ENCODE measurements at regions not wholly inside any gene's neighbourhood (a gene's known extent, or its start where the extent isn't known, plus 50 kb on each side); places are given as distances from the start of the nearest gene placed in this dataset.

GRCh38 chr18:41466436-41467160 is 488.4 kb upstream of the PIK3C3 start:
- Histone ChIP-seq H3K4me3 (ENCODE audit: low read depth, low read length, poor library complexity, severe bottlenecking) (no peak overlapping the region), H3F3A (ENCODE audit: insufficient read depth, low read length) (no peaks in the 10 kb centered on the region), H3K9me3 (ENCODE audit: low read length) (no peaks in the 10 kb centered on the region), H3K36me3 (ENCODE audit: insufficient read depth, low read length) (no peaks in the 10 kb centered on the region), H4K20me1 (ENCODE audit: insufficient read depth, low read length) (no peaks in the 10 kb centered on the region), H3K79me2 (ENCODE audit: insufficient read depth, low read length) (no peaks in the 10 kb centered on the region), H3K4me2 (ENCODE audit: low read length) (no peak overlapping the region), H3K27me3 (ENCODE audit: insufficient read depth, low read length) (no peaks in the 10 kb centered on the region), H3K4me1 (ENCODE audit: insufficient read depth, low read length, severe bottlenecking) (no peaks in the 10 kb centered on the region), H3K9me2 (ENCODE audit: low read depth, low read length) (no peaks in the 10 kb centered on the region), H3K27ac (ENCODE audit: low read depth, low read length, poor library complexity, severe bottlenecking) (no peak overlapping the region), H2AFZ (ENCODE audit: low read length) (no peak overlapping the region), H3K9ac (ENCODE audit: low read length) (no peak overlapping the region)
- no peak for TF ChIP-seq EZH2 (IDR thresholded peaks at IDR 0.05; ENCODE audit: borderline replicate concordance, low read length)
- no peak for TF ChIP-seq CTCF (IDR thresholded peaks at IDR 0.05; ENCODE audit: low read length)

DNA sequence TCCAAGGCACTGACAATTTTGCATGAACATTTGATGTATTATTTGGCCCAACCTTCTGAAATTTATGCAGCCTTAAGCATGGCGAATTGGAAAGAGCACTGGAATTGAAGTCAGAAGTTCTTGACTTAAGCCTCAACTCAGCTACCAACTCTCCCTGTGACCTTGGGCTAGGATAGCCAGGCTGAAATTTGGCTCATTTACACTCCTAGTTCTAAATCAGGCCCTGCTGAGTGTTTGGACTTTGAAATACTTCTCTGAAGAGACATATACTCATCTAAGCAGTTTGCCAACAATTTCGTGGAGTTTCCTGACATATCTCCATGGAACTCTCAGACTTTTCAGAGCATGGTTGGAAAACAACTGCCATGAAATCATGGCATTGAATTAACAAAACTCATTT is 489.6 kb upstream of the PIK3C3 start:
- Histone ChIP-seq H3K4me1 (ENCODE audit: insufficient read depth, low read length, severe bottlenecking) (no peaks in the 10 kb centered on the region), H3K36me3 (ENCODE audit: insufficient read depth, low read length) (no peaks in the 10 kb centered on the region), H3K79me2 (ENCODE audit: insufficient read depth, low read length) (no peaks in the 10 kb centered on the region), H3K4me2 (ENCODE audit: low read length) (no peak overlapping the region), H3K27me3 (ENCODE audit: insufficient read depth, low read length) (no peaks in the 10 kb centered on the region), H3K4me3 (ENCODE audit: low read depth, low read length, poor library complexity, severe bottlenecking) (no peak overlapping the region), H3K27ac (ENCODE audit: low read depth, low read length, poor library complexity, severe bottlenecking) (no peak overlapping the region), H3K9me3 (ENCODE audit: low read length) (no peaks in the 10 kb centered on the region), H3F3A (ENCODE audit: insufficient read depth, low read length) (no peaks in the 10 kb centered on the region), H2AFZ (ENCODE audit: low read length) (no peak overlapping the region), H3K9me2 (ENCODE audit: low read depth, low read length) (no peaks in the 10 kb centered on the region), H4K20me1 (ENCODE audit: insufficient read depth, low read length) (no peaks in the 10 kb centered on the region), H3K9ac (ENCODE audit: low read length) (no peak overlapping the region)
- no peak for TF ChIP-seq CTCF (IDR thresholded peaks at IDR 0.05; ENCODE audit: low read length)
- TF ChIP-seq EZH2 (IDR thresholded peaks at IDR 0.05; ENCODE audit: borderline replicate concordance, low read length): no peak

DNA sequence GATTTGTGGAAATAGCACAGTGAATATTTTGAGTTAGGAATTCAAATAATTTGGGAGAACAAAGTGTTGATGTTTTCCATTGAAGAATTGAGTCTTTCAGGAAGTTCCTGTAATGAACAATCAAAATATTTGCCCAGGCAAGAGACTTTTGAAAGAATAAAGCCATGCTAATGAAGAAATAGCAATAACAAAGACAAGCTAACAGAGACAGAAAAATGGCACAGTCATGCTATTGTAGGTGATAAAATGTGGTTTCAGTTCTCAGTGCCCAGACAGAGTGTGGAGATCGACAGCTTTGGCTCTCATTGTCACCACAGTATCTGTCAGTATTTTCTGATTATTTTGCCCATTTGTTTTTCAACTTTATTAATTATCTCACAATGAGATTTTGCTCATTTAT is 490.8 kb upstream of the PIK3C3 start:
- no peaks in the 10 kb centered on the region for H3K27me3 ChIP-seq (ENCODE audit: insufficient read depth, low read length)
- H4K20me1 ChIP-seq (ENCODE audit: insufficient read depth, low read length): no peaks in the 10 kb centered on the region
- H3K27ac ChIP-seq (ENCODE audit: low read depth, low read length, poor library complexity, severe bottlenecking): no peak overlapping the region
- no peaks in the 10 kb centered on the region for H3K36me3 ChIP-seq (ENCODE audit: insufficient read depth, low read length)
- H3K9me2 ChIP-seq (ENCODE audit: low read depth, low read length): no peaks in the 10 kb centered on the region
- TF ChIP-seq EZH2 (IDR thresholded peaks at IDR 0.05; ENCODE audit: borderline replicate concordance, low read length) (no peak), CTCF (IDR thresholded peaks at IDR 0.05; ENCODE audit: low read length) (no peak)
- no peak overlapping the region for H2AFZ ChIP-seq (ENCODE audit: low read length)
- H3K9me3 ChIP-seq (ENCODE audit: low read length): no peaks in the 10 kb centered on the region
- no peaks in the 10 kb centered on the region for H3K4me1 ChIP-seq (ENCODE audit: insufficient read depth, low read length, severe bottlenecking)
- H3K4me3 ChIP-seq (ENCODE audit: low read depth, low read length, poor library complexity, severe bottlenecking): no peak overlapping the region
- no peak overlapping the region for H3K4me2 ChIP-seq (ENCODE audit: low read length)
- H3K9ac ChIP-seq (ENCODE audit: low read length): no peak overlapping the region
- H3F3A ChIP-seq (ENCODE audit: insufficient read depth, low read length): no peaks in the 10 kb centered on the region
- no peaks in the 10 kb centered on the region for H3K79me2 ChIP-seq (ENCODE audit: insufficient read depth, low read length)
